Left lung (tissue), 4 donors: ENCODE measurements at regions not wholly inside any gene's neighbourhood (a gene's known extent, or its start where the extent isn't known, plus 50 kb on each side); places are given as distances from the start of the nearest gene placed in this dataset.
A peak's percentile ranks its signal among the peaks of the same experiment; 100 is the strongest.

Source experiments
- ATAC-seq: fragments of 200-7000 bp; cut with Tn5 transposase; one replicate; pipeline ENCODE4 v1.9.1; 2020; ENCODE audit warnings: moderate library complexity
- DNase-seq, 4 donors: peaks; one replicate each; pipeline ENCODE4 v3.0.0-alpha.2; 2013 to 2020
- H3K27ac ChIP-seq, 2 donors: fragments of 200-600 bp; sonication (generic) in 1 of 2; one replicate each; pipeline versions ENCODE4 v1.5.0 to v1.8.0; 2020 to 2021
- H3K27me3 ChIP-seq, 2 donors: fragments of 200-600 bp; sonication (generic) in 1 of 2; one replicate each; pipeline versions ENCODE4 v1.5.0 to v1.8.0; 2020 to 2021
- H3K36me3 ChIP-seq, 2 donors: fragments of 200-600 bp; sonication (generic) in 1 of 2; one replicate each; pipeline versions ENCODE4 v1.5.0 to v1.8.0; 2020 to 2021
- H3K4me1 ChIP-seq, 2 donors: fragments of 200-600 bp; one replicate each; pipeline ENCODE4 v1.8.0; 2021
- H3K4me3 ChIP-seq, 2 donors: fragments of 200-600 bp; sonication (generic) in 1 of 2; one replicate each; pipeline versions ENCODE4 v1.5.0 to v1.8.0; 2020 to 2021; ENCODE audit warnings: mild to moderate bottlenecking in 1 of 2
- H3K9me3 ChIP-seq, 2 donors: fragments of 200-600 bp; sonication (generic) in 1 of 2; one replicate each; pipeline versions ENCODE4 v1.5.0 to v1.8.0; 2020 to 2021
- intact Hi-C, 2 donors: fragments of 100-400 bp; cut with DNase I; formaldehyde crosslinking; loops; one replicate each; pipeline versions ENCODE4 v1.11.2 to v1.14.2; 2022
- TF ChIP-seq, protein P1 (sequence below), 2 donors: fragments of 200-600 bp; sonication (generic) in 1 of 2; IDR thresholded peaks; one replicate each; pipeline versions ENCODE4 v1.5.0 to v1.8.0; 2021; ENCODE audit warnings: antibody characterized with exemption in 2 of 2
- donor health status: DM: no; HTN: yes; CAD: no.
- donor health status: DM: no; HTN: no; CAD: no.

DNA sequence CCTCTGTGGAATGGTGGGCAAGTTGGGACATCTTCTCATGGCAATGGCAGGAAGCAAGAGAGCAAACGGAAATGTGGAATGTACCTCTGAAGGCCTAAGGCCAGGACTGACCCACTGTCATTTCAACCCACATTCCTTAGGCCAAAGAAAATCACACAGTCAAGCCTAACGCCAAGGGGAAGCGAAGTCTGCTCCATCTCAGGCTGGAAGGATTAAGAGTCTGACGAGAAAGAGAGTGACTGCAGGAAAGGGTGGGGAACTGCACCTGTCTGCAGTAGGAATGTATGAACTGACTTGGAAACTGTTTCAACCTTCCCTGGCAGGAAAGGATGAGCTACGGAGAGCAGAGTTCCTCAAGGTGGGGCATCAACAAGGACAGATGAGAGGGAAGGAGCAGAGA, 90.2 kb upstream of the TAS2R1 start:
- Histone ChIP-seq H3K4me1 (no peaks in the 10 kb centered on the region), H3K9me3 (peaks cover 0 to 14% of the 10 kb centered on the region in 2 donors), H3K27ac (no peak overlapping the region), H3K4me3 (no peak overlapping the region), H3K27me3 (no peaks in the 10 kb centered on the region), H3K36me3 (no peaks in the 10 kb centered on the region)
- intact Hi-C loops, result no loop called here
- ATAC-seq (no peak), DNase-seq (no peak)
- TF ChIP-seq, protein P1, sequence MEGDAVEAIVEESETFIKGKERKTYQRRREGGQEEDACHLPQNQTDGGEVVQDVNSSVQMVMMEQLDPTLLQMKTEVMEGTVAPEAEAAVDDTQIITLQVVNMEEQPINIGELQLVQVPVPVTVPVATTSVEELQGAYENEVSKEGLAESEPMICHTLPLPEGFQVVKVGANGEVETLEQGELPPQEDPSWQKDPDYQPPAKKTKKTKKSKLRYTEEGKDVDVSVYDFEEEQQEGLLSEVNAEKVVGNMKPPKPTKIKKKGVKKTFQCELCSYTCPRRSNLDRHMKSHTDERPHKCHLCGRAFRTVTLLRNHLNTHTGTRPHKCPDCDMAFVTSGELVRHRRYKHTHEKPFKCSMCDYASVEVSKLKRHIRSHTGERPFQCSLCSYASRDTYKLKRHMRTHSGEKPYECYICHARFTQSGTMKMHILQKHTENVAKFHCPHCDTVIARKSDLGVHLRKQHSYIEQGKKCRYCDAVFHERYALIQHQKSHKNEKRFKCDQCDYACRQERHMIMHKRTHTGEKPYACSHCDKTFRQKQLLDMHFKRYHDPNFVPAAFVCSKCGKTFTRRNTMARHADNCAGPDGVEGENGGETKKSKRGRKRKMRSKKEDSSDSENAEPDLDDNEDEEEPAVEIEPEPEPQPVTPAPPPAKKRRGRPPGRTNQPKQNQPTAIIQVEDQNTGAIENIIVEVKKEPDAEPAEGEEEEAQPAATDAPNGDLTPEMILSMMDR (IDR thresholded peaks at IDR 0.05), result no peak

DNA sequence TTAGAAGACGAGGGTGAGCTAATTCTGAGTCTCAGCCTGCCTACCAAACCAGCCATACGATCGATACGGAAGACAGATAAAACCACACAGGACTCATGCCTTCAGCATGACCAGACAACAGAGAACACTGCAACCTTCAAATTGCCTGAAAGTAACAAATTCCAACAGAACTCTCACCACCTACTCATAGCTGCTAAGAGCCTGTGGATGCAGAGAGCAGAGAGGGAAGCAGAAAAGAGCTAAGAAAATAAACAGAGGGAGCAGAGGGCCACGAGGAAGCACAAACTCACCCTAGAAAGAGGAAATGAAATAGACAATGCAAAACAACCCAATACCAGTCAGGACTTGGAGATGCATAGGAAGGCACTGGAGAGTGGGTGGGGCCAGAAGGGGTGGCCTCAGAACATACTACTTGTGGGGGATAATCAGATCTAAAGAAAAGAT, 86.7 kb upstream of the TAS2R1 start:
- H3K4me1 ChIP-seq, result no peaks in the 10 kb centered on the region
- H3K4me3 ChIP-seq, result no peak overlapping the region
- no peak overlapping the region for H3K27ac ChIP-seq
- DNase-seq (no peak), ATAC-seq (no peak)
- H3K36me3 ChIP-seq, result no peaks in the 10 kb centered on the region
- H3K27me3 ChIP-seq, result no peaks in the 10 kb centered on the region
- intact Hi-C loops, result no loop called here
- H3K9me3 ChIP-seq, result no peaks in the 10 kb centered on the region
- TF ChIP-seq, protein P1 (IDR thresholded peaks at IDR 0.05), result no peak

DNA sequence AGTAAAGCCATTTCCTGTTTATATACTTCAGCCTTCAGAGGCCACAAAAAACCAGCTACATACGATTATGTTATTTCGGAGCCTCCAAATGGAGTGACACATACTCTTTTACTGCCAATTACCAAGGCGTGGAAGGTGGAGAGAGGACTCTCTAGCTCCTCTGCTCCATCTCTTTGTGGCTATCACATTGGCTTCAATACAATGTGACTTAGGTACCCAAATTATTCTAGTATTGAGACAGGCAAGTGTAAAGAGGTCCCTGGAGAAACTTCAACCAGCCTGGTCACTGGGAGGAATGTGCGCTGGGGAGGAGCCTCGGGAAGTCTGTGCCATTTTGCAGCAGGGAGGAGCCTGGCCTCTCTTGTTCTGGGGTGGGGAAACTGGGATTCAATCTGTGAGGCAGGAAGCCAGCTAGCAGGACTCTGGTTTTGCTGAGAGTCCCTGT, 85.8 kb upstream of the TAS2R1 start:
- intact Hi-C loops, result no loop called here
- ATAC-seq (no peak), DNase-seq (peak in 2 of 4 donors; percentile 73)
- H3K4me3 ChIP-seq, result no peak overlapping the region
- TF ChIP-seq, protein P1 (IDR thresholded peaks at IDR 0.05), result no peak
- no peaks in the 10 kb centered on the region for H3K36me3 ChIP-seq
- no peaks in the 10 kb centered on the region for H3K27me3 ChIP-seq
- H3K9me3 ChIP-seq, result no peaks in the 10 kb centered on the region
- H3K4me1 ChIP-seq, result no peaks in the 10 kb centered on the region
- no peak overlapping the region for H3K27ac ChIP-seq

DNA sequence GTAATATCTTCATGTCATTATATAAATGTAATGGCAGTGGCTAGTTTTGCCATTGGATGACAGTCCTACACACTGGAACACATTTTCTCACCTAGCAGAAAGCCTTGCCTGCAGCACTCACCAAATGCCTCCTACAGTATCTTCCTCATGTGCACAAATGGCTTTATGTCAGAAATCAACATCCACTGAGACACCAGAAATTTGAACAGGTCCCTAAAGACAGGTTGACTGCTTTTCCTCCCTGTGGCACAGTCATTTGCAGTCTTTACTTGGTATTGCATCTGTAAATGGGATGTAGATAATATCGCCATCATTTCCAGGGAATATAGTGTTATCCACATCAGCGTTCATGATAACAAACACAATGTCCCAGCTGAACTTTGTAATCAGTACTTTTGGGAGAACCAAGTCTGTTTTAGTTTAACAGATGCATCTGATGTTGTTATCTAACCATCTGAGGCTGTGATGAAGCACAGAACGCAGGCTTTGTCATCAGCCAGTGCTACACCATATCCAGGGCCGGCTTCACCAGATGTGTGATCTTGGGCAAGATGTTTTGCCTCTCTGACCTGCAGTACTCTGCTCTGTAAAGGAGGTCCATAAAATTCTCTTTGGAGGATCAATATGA, 83.9 kb upstream of the TAS2R1 start:
- Histone ChIP-seq H3K4me3 (no peak overlapping the region), H3K27me3 (no peaks in the 10 kb centered on the region), H3K27ac (no peak overlapping the region), H3K36me3 (no peaks in the 10 kb centered on the region), H3K9me3 (no peaks in the 10 kb centered on the region), H3K4me1 (no peaks in the 10 kb centered on the region)
- TF ChIP-seq, protein P1 (IDR thresholded peaks at IDR 0.05), result no peak
- intact Hi-C loops, result no loop called here
- DNase-seq (no peak), ATAC-seq (no peak)

DNA sequence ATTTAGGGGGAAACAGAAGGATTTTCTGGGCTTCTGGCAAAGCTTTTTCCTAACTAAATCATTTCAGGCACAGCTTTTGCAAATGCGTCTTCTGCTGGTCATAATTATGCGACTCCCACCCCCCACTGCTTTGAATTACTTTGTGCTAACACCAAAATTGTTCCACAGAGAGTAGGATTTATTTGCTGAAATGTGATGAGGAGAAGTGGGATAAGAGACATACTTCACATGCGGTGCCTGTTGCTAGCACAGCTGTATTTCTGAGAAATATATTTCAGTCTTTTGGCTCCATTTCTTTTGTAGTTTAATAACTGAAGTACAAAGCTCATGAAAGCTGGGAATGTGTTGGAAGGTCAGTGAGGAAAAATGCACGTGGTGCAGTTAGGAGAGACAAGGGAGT, 83.2 kb upstream of the TAS2R1 start:
- intact Hi-C loops, result no loop called here
- Histone ChIP-seq H3K27ac (no peak overlapping the region), H3K4me3 (no peak overlapping the region), H3K9me3 (peaks cover 0 to 4% of the 10 kb centered on the region in 2 donors), H3K36me3 (no peaks in the 10 kb centered on the region), H3K27me3 (no peaks in the 10 kb centered on the region), H3K4me1 (no peaks in the 10 kb centered on the region)
- TF ChIP-seq, protein P1 (IDR thresholded peaks at IDR 0.05), result no peak
- peak in 2 of 4 donors; percentile 79 to 83 for DNase-seq
- ATAC-seq, result no peak
